WTC11 (cell line): ENCODE measurements at regions not wholly inside any gene's neighbourhood (a gene's known extent, or its start where the extent isn't known, plus 50 kb on each side); places are given as distances from the start of the nearest gene placed in this dataset.
A peak's percentile ranks its signal among the peaks of the same experiment; 100 is the strongest.

Experiments used
- ATAC-seq: fragments of 200-7000 bp; cut with Tn5 transposase; 2 replicates; pipeline ENCODE4 v1.10.0; 2021; ENCODE audit warnings: mild to moderate bottlenecking, moderate library complexity
- CTCF ChIA-PET: fragments of 300-600 bp; sonication (Branson Sonifier 250); formaldehyde crosslinking; loops from one replicate; lab custom pipeline; 2021; ENCODE audit warnings: antibody characterized with exemption; lab: Charles Lee
- POLR2A ChIA-PET: fragments of 350-600 bp; sonication (Branson Sonifier 250); formaldehyde crosslinking; loops from one replicate; lab custom pipeline; 2021; ENCODE audit warnings: antibody characterized with exemption; lab: Charles Lee
- DNase-seq: peaks from one replicate; pipeline ENCODE4 v3.0.0; 2021; ENCODE audit warnings: low spot score
- H3K27ac Mint-ChIP-seq: 2 replicates; pipeline ENCODE4 v1.8.0; 2021; ENCODE audit warnings: mixed read lengths
- H3K27me3 Mint-ChIP-seq: 2 replicates; pipeline ENCODE4 v1.8.0; 2021; ENCODE audit warnings: low read depth, mild to moderate bottlenecking, moderate library complexity, mixed read lengths
- H3K36me3 Mint-ChIP-seq: 2 replicates; pipeline ENCODE4 v1.8.0; 2021; ENCODE audit warnings: mixed read lengths
- H3K4me1 Mint-ChIP-seq: 2 replicates; pipeline ENCODE4 v1.8.0; 2022; ENCODE audit warnings: mixed read lengths
- H3K4me3 Mint-ChIP-seq: 2 replicates; pipeline ENCODE4 v1.8.0; 2021; ENCODE audit warnings: mild to moderate bottlenecking, moderate library complexity, mixed read lengths
- H3K9me3 Mint-ChIP-seq: 2 replicates; pipeline ENCODE4 v1.8.0; 2021; ENCODE audit warnings: mixed read lengths
- AFF4 ChIP-seq: sonication (generic); formaldehyde crosslinking; IDR thresholded peaks from 2 replicates; pipeline ENCODE4 v1.8.1; 2023; ENCODE audit warnings: mild to moderate bottlenecking, missing genetic modification reagents, borderline replicate concordance
- ATF3 ChIP-seq: sonication (generic); formaldehyde crosslinking; conservative IDR thresholded peaks from 2 replicates; pipeline ENCODE4 v1.8.1; 2022; ENCODE audit warnings: mild to moderate bottlenecking, missing genetic modification reagents
- ATF6 ChIP-seq: sonication (generic); formaldehyde crosslinking; IDR thresholded peaks from 2 replicates; pipeline ENCODE4 v1.8.1; 2023; ENCODE audit warnings: mild to moderate bottlenecking, missing genetic modification reagents
- GRHL2 ChIP-seq: fragments of 250-450 bp; sonication (Bioruptor Pico); IDR thresholded peaks from 2 replicates; pipeline ENCODE4 v1.8.0; 2022; ENCODE audit warnings: mild to moderate bottlenecking, moderate library complexity; ENCODE audit not compliant: insufficient replicate concordance, severe bottlenecking
- IRF2 ChIP-seq: sonication (generic); formaldehyde crosslinking; IDR thresholded peaks from 2 replicates; pipeline ENCODE4 v1.8.0; 2022; ENCODE audit warnings: low read depth, missing genetic modification reagents, borderline replicate concordance
- KAT7 ChIP-seq: sonication (generic); formaldehyde crosslinking; IDR thresholded peaks from 2 replicates; pipeline ENCODE4 v1.8.1; 2023; ENCODE audit warnings: missing genetic modification reagents, mild to moderate bottlenecking, borderline replicate concordance
- NFATC4 ChIP-seq: fragments of 250-450 bp; sonication (Bioruptor Pico); IDR thresholded peaks from 2 replicates; pipeline ENCODE4 v1.9.0; 2021; ENCODE audit warnings: mild to moderate bottlenecking
- SMAD3 ChIP-seq: sonication (generic); formaldehyde crosslinking; IDR thresholded peaks from 2 replicates; pipeline ENCODE4 v1.8.0; 2022; ENCODE audit warnings: missing genetic modification reagents, mild to moderate bottlenecking, borderline replicate concordance
- SMAD4 ChIP-seq: sonication (generic); formaldehyde crosslinking; IDR thresholded peaks from 2 replicates; pipeline ENCODE4 v1.8.0; 2022; ENCODE audit warnings: mild to moderate bottlenecking, missing genetic modification reagents
- STAT6 ChIP-seq: sonication (generic); formaldehyde crosslinking; conservative IDR thresholded peaks from 2 replicates; pipeline ENCODE4 v1.8.1; 2023; ENCODE audit warnings: mild to moderate bottlenecking, low read depth, missing genetic modification reagents, moderate library complexity
- ZMAT4 ChIP-seq: fragments of 250-450 bp; sonication (Bioruptor Pico); IDR thresholded peaks from 2 replicates; pipeline ENCODE4 v1.9.0; 2021; ENCODE audit warnings: mild to moderate bottlenecking
- ZNF263 ChIP-seq: sonication (generic); formaldehyde crosslinking; IDR thresholded peaks from 2 replicates; pipeline ENCODE4 v1.8.1; 2022; ENCODE audit warnings: low read depth, mild to moderate bottlenecking, moderate library complexity, missing genetic modification reagents
- ZNF416 ChIP-seq: fragments of 250-450 bp; sonication (Bioruptor Pico); IDR thresholded peaks from 2 replicates; pipeline ENCODE4 v1.9.0; 2021; ENCODE audit warnings: mild to moderate bottlenecking, inconsistent platforms

- POLR2A ChIA-PET, result no interaction called here
- H3K27me3 Mint-ChIP-seq, result peaks cover 16% of the 10 kb centered on the region
- ATAC-seq (peak; percentile 72), DNase-seq (no peak)
- H3K27ac Mint-ChIP-seq, result no peak overlapping the region
- no peaks in the 10 kb centered on the region for H3K9me3 Mint-ChIP-seq
- peaks cover 17% of the 10 kb centered on the region for H3K4me1 Mint-ChIP-seq
- H3K4me3 Mint-ChIP-seq, result no peak overlapping the region
- CTCF ChIA-PET, result no interaction called here
- no peaks in the 10 kb centered on the region for H3K36me3 Mint-ChIP-seq
- no peak for TF ChIP-seq SMAD3 (CRISPR knock-in tag)
- TF ChIP-seq IRF2, result no peak
- no peak for TF ChIP-seq SMAD4 (CRISPR knock-in tag)
- TF ChIP-seq GRHL2 (CRISPR knock-in tag), result no peak
- TF ChIP-seq KAT7, result no peak
- TF ChIP-seq AFF4 (CRISPR knock-in tag), result no peak
- TF ChIP-seq ZNF263 (CRISPR knock-in tag), result no peak
- no peak for TF ChIP-seq ATF6 (CRISPR knock-in tag)
- TF ChIP-seq ZMAT4 (CRISPR knock-in tag), result no peak
- no peak for TF ChIP-seq STAT6 (CRISPR knock-in tag)
- no peak for TF ChIP-seq ZNF416 (CRISPR knock-in tag)
These were observed 311.8 kb upstream of the KCNN2 start for GRCh38 chr5:114050087-114050486.

GRCh38 chr5:114053372-114053771 lies 308.5 kb upstream of the KCNN2 start:
- ChIA-PET CTCF (no interaction called here), POLR2A (interaction anchor here (1.1 kb wide), 1 partner anchor 14 kb away, joined by 3 read pairs; no protein-coding TSS in a partner anchor)
- Mint-ChIP-seq H3K36me3 (no peaks in the 10 kb centered on the region), H3K27ac (no peak overlapping the region), H3K4me3 (no peak overlapping the region), H3K27me3 (peaks cover 40% of the 10 kb centered on the region), H3K9me3 (no peaks in the 10 kb centered on the region), H3K4me1 (peaks cover 25% of the 10 kb centered on the region)
- no peak for ATAC-seq
- TF ChIP-seq ATF3 (CRISPR knock-in tag), result no peak
- no peak for DNase-seq

GRCh38 chr5:114054594-114054993 lies 307.3 kb upstream of the KCNN2 start:
- H3K4me1 Mint-ChIP-seq, result peaks cover 25% of the 10 kb centered on the region
- no peak overlapping the region for H3K27ac Mint-ChIP-seq
- H3K9me3 Mint-ChIP-seq, result no peaks in the 10 kb centered on the region
- peaks cover 40% of the 10 kb centered on the region for H3K27me3 Mint-ChIP-seq
- peak overlapping the region; percentile 76 for H3K4me3 Mint-ChIP-seq
- no peaks in the 10 kb centered on the region for H3K36me3 Mint-ChIP-seq
- ChIA-PET POLR2A (no interaction called here), CTCF (interaction anchor here (0.9 to 2.4 kb wide), 7 partner anchors 9 to 396 kb away, joined by 4 to 10 read pairs (median 5); no protein-coding TSS in a partner anchor)
- no peak for DNase-seq
- no peak for TF ChIP-seq NFATC4 (CRISPR knock-in tag)
- TF ChIP-seq, all 79 proteins: peak for 0
- ATAC-seq, result no peak
